GM18868 (cell line): ENCODE measurements at regions not wholly inside any gene's neighbourhood (a gene's known extent, or its start where the extent isn't known, plus 50 kb on each side); places are given as distances from the start of the nearest gene placed in this dataset.
"Not testable (repeated sequence)": the region's sequence is repeated elsewhere in the genome, so short reads cannot be mapped to it uniquely, and the experiment has no call there.

Experiments
- ATAC-seq: cut with Tn5 transposase; IDR thresholded peaks from one replicate; pipeline ENCODE4 v1.9.1; 2021; ENCODE audit warnings: mild to moderate bottlenecking, moderate library complexity; ENCODE audit not compliant: unreplicated experiment

- ATAC-seq, result no peak
Observed at GRCh38 chr21:35202431-35202830, 153.3 kb upstream of the RUNX1 start.

GRCh38 chr21:35201799-35202198, 152.7 kb upstream of the RUNX1 start:
- ATAC-seq, result no peak

GRCh38 chr21:35201288-35201687, 152.2 kb upstream of the RUNX1 start:
- ATAC-seq, result no peak

- no peak for ATAC-seq
Observed at GRCh38 chr21:35199733-35200015, 150.6 kb upstream of the RUNX1 start.

- peak; percentile 42 for ATAC-seq
Observed at GRCh38 chr21:35198982-35199732, 150.1 kb upstream of the RUNX1 start.

- ATAC-seq, result no peak
Observed at GRCh38 chr21:35198565-35198964, 149.5 kb upstream of the RUNX1 start.

GRCh38 chr21:35197992-35198431, 148.9 kb upstream of the RUNX1 start:
- no peak for ATAC-seq

GRCh38 chr21:35197191-35197590, 148.1 kb upstream of the RUNX1 start:
- no peak for ATAC-seq

- no peak for ATAC-seq
Observed at GRCh38 chr21:35196128-35196527, 147.0 kb upstream of the RUNX1 start.

GRCh38 chr21:35195232-35195631, 146.1 kb upstream of the RUNX1 start:
- ATAC-seq, result no peak

- no peak for ATAC-seq
Observed at GRCh38 chr21:35191754-35192153, 142.7 kb upstream of the RUNX1 start.

GRCh38 chr21:35191128-35191527, 142.0 kb upstream of the RUNX1 start:
- no peak for ATAC-seq

GRCh38 chr21:35190201-35190701, 141.1 kb upstream of the RUNX1 start:
- peak; percentile 7 for ATAC-seq

- ATAC-seq, result peak; percentile 97
Observed at GRCh38 chr21:35189077-35189863, 140.2 kb upstream of the RUNX1 start.

- not testable (repeated sequence) for ATAC-seq
Observed at GRCh38 chr21:35183389-35183788, 134.3 kb upstream of the RUNX1 start.

- ATAC-seq, result no peak
Observed at GRCh38 chr21:35179990-35180540, 131.0 kb upstream of the RUNX1 start.

GRCh38 chr21:35178827-35179226, 129.7 kb upstream of the RUNX1 start:
- ATAC-seq, result no peak

- no peak for ATAC-seq
Observed at GRCh38 chr21:35178098-35178497, 129.0 kb upstream of the RUNX1 start.

GRCh38 chr21:35172231-35172630, 123.1 kb upstream of the RUNX1 start:
- no peak for ATAC-seq

GRCh38 chr21:35171385-35171784, 122.3 kb upstream of the RUNX1 start:
- ATAC-seq, result no peak

GRCh38 chr21:35170818-35171217, 121.7 kb upstream of the RUNX1 start:
- ATAC-seq, result no peak

- no peak for ATAC-seq
Observed at GRCh38 chr21:35170244-35170643, 121.1 kb upstream of the RUNX1 start.
